Bone marrow (tissue), 2 donors: ENCODE measurements at regions not wholly inside any gene's neighbourhood (a gene's known extent, or its start where the extent isn't known, plus 50 kb on each side); places are given as distances from the start of the nearest gene placed in this dataset.

ENCODE experiments used
- DNase-seq, 2 donors: peaks; one replicate each; lab custom pipeline; 2025; lab: John Stamatoyannopoulos, UW

GRCh38 chr1:11338284-11338924 is 65.4 kb downstream of the UBIAD1 start:
- DNase-seq: no peak

- no peak for DNase-seq
Measured at GRCh38 chr1:11339346-11340232, 66.6 kb downstream of the UBIAD1 start.

- DNase-seq: no peak
Measured at GRCh38 chr1:11340233-11340632, 67.2 kb downstream of the UBIAD1 start.

GRCh38 chr1:11341901-11342552 is 69.0 kb downstream of the UBIAD1 start:
- DNase-seq: no peak

GRCh38 chr1:11342621-11343032 is 69.6 kb downstream of the UBIAD1 start:
- DNase-seq: no peak

- DNase-seq: no peak
Measured at GRCh38 chr1:11345971-11346715, 73.1 kb downstream of the UBIAD1 start.

- DNase-seq: peak in 1 of 2 donors; percentile 37
Measured at GRCh38 chr1:11350265-11350664, 77.3 kb downstream of the UBIAD1 start.

GRCh38 chr1:11352058-11352715 is 79.2 kb downstream of the UBIAD1 start:
- no peak for DNase-seq

GRCh38 chr1:11352816-11353799 is 80.1 kb downstream of the UBIAD1 start:
- DNase-seq: peak in 1 of 2 donors; percentile 30

GRCh38 chr1:11354893-11355553 is 82.0 kb downstream of the UBIAD1 start:
- no peak for DNase-seq

- no peak for DNase-seq
Measured at GRCh38 chr1:11355559-11356475, 82.8 kb downstream of the UBIAD1 start.

GRCh38 chr1:11357276-11357675 is 84.3 kb downstream of the UBIAD1 start:
- DNase-seq: no peak

- DNase-seq: no peak
Measured at GRCh38 chr1:11358984-11359383, 86.0 kb downstream of the UBIAD1 start.

GRCh38 chr1:11362547-11363021 is 89.6 kb downstream of the UBIAD1 start:
- no peak for DNase-seq

- peak in 1 of 2 donors; percentile 19 for DNase-seq
Measured at GRCh38 chr1:11364170-11364569, 91.2 kb downstream of the UBIAD1 start.

- DNase-seq: no peak
Measured at GRCh38 chr1:11365744-11366387, 92.9 kb downstream of the UBIAD1 start.

- DNase-seq: no peak
Measured at GRCh38 chr1:11373029-11373894, 100.3 kb downstream of the UBIAD1 start.
